AG04449 (cell line): ENCODE measurements at regions not wholly inside any gene's neighbourhood (a gene's known extent, or its start where the extent isn't known, plus 50 kb on each side); places are given as distances from the start of the nearest gene placed in this dataset.

Experiments used
- CTCF ChIA-PET: fragments of 350-600 bp; formaldehyde crosslinking; extraction: SDS; loops from one replicate; lab custom pipeline; 2021; ENCODE audit warnings: antibody characterized with exemption; lab: Yijun Ruan, JAX
- POLR2A ChIA-PET: fragments of 400-600, 350-600 bp; formaldehyde crosslinking; extraction: SDS; loops from one replicate; lab custom pipeline; 2020; ENCODE audit warnings: antibody characterized with exemption, inconsistent platforms; lab: Yijun Ruan, JAX
- DNase-seq: peaks from one replicate; pipeline ENCODE4 v3.0.0-alpha.2; 2010; ENCODE audit warnings: low read depth, low spot score
- H3K4me3 ChIP-seq: 2 replicates; pipeline ENCODE4 v1.5.1; 2011; ENCODE audit warnings: low read depth, mild to moderate bottlenecking, control low read depth, low read length
- CTCF ChIP-seq: IDR thresholded peaks from one replicate; pipeline ENCODE4 v1.5.1; 2011; ENCODE audit warnings: mild to moderate bottlenecking, moderate library complexity, low read length, control low read depth, inconsistent platforms; ENCODE audit not compliant: insufficient read depth; ENCODE audit errors: missing control alignments

- peak; percentile 93 for TF ChIP-seq CTCF
- ChIA-PET POLR2A (interaction anchor here (0.6 kb wide), 1 partner anchor 264 kb away, joined by 3 read pairs; no protein-coding TSS in a partner anchor), CTCF (interaction anchor here (0.5 to 2.3 kb wide), 59 partner anchors 9 to 1227 kb away, joined by 3 to 18 read pairs (median 4); no protein-coding TSS in a partner anchor)
- DNase-seq, result peak; percentile 33
- peak overlapping the region; percentile 81 for H3K4me3 ChIP-seq
Measured at GRCh38 chr3:117997201-117998049, 1037.2 kb downstream of the IGSF11 start.

DNA sequence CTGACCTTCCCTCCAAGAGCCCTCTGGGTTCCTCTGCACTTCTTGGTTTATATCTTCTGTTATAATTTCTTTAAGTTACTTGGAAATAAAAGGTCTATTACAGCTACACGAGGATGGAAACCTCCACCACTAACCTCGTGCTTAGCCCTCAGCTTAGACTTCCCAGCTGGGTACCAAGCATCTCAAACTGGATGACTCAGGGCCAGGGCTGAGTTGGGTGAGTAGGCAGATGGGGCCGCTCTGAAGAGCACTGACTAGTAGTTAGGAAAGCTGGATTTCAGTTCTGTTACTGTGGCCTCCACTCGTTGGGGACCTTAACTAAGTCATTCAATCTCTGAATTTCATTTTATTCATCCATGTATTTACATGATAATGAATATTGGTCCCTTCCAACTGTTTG is 1036.6 kb downstream of the IGSF11 start:
- ChIA-PET POLR2A (interaction anchor here (0.6 kb wide), 1 partner anchor 265 kb away, joined by 3 read pairs; no protein-coding TSS in a partner anchor), CTCF (interaction anchor here (0.6 to 2.3 kb wide), 49 partner anchors 9 to 1227 kb away, joined by 3 to 18 read pairs (median 4); no protein-coding TSS in a partner anchor)
- TF ChIP-seq CTCF, result no peak
- H3K4me3 ChIP-seq, result no peak overlapping the region
- no peak for DNase-seq

- H3K4me3 ChIP-seq, result no peak overlapping the region
- POLR2A ChIA-PET, result no interaction called here
- no peak for TF ChIP-seq CTCF
- CTCF ChIA-PET, result no interaction called here
- no peak for DNase-seq
Measured at GRCh38 chr3:118000219-118000618, 1034.4 kb downstream of the IGSF11 start.

GRCh38 chr3:118001380-118001779 is 1033.3 kb downstream of the IGSF11 start:
- no peak for DNase-seq
- CTCF ChIA-PET, result interaction anchor here (1.3 kb wide), 1 partner anchor 10 kb away, joined by 4 read pairs; no protein-coding TSS in a partner anchor
- no peak for TF ChIP-seq CTCF
- H3K4me3 ChIP-seq, result no peak overlapping the region
- POLR2A ChIA-PET, result no interaction called here

GRCh38 chr3:118011910-118012309 is 1022.7 kb downstream of the IGSF11 start:
- POLR2A ChIA-PET, result no interaction called here
- DNase-seq, result no peak
- H3K4me3 ChIP-seq, result no peak overlapping the region
- CTCF ChIA-PET, result interaction anchor here (1.4 to 3.7 kb wide), 2 partner anchors 10 to 15 kb away, joined by 4 to 18 read pairs; no protein-coding TSS in a partner anchor
- TF ChIP-seq CTCF, result no peak

DNA sequence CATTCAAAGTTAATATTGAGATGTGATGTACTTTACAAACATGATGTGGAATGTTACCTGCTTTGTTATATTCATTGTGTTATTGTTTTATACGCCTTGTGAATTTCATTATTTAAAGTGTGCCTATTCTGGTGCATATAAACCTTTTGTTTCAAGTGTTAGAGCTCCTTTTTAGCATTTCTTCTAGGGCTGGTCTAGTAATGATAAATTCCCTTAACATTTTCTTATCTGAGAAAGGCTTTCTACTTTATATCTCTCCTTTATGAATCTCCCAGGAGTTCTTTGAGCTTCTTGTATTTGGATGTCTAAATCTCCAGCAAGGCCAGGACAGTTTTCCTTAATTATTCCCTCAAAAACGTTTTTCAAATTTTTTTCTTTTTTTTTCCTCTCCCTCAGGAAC is 1005.6 kb downstream of the IGSF11 start:
- ChIA-PET CTCF (interaction anchor here (0.8 kb wide), 1 partner anchor 31 kb away, joined by 4 read pairs; no protein-coding TSS in a partner anchor), POLR2A (no interaction called here)

More for the DNA sequence above, 1005.6 kb downstream of the IGSF11 start:
- no peak for TF ChIP-seq CTCF
- no peak for DNase-seq
- no peak overlapping the region for H3K4me3 ChIP-seq
